ENCODE measurements at regions not wholly inside any gene's neighbourhood (a gene's known extent, or its start where the extent isn't known, plus 50 kb on each side); places are given as distances from the start of the nearest gene placed in this dataset.

GRCh38 chr2:219724628-219725027 is 97.2 kb downstream of the SLC4A3 start:
- TF ChIP-seq CTCF (IDR thresholded peaks at IDR 0.05; ENCODE audit: poor library complexity, severe bottlenecking) (no peak), EP300 (conservative IDR thresholded peaks at IDR 0.05; ENCODE audit: poor library complexity, severe bottlenecking) (no peak), POLR2AphosphoS5 (IDR thresholded peaks at IDR 0.05) (no peak), SMC3 (conservative IDR thresholded peaks at IDR 0.05; ENCODE audit: poor library complexity) (no peak), TAF1 (IDR thresholded peaks at IDR 0.05; ENCODE audit: low read depth) (no peak), RAD21 (conservative IDR thresholded peaks at IDR 0.05) (no peak), REST (IDR thresholded peaks at IDR 0.05; ENCODE audit: borderline replicate concordance) (no peak), EZH2 (IDR thresholded peaks at IDR 0.05; ENCODE audit: borderline replicate concordance, insufficient read depth, low read length, poor library complexity, severe bottlenecking) (no peak)
